Kidney glomerular epithelial cell (primary cell): ENCODE measurements at regions not wholly inside any gene's neighbourhood (a gene's known extent, or its start where the extent isn't known, plus 50 kb on each side); places are given as distances from the start of the nearest gene placed in this dataset.
"Not testable (repeated sequence)": the region's sequence is repeated elsewhere in the genome, so short reads cannot be mapped to it uniquely, and the experiment has no call there.

ENCODE experiments used
- DNase-seq: peaks from one replicate; lab custom pipeline; 2025; lab: John Stamatoyannopoulos, UW

DNA sequence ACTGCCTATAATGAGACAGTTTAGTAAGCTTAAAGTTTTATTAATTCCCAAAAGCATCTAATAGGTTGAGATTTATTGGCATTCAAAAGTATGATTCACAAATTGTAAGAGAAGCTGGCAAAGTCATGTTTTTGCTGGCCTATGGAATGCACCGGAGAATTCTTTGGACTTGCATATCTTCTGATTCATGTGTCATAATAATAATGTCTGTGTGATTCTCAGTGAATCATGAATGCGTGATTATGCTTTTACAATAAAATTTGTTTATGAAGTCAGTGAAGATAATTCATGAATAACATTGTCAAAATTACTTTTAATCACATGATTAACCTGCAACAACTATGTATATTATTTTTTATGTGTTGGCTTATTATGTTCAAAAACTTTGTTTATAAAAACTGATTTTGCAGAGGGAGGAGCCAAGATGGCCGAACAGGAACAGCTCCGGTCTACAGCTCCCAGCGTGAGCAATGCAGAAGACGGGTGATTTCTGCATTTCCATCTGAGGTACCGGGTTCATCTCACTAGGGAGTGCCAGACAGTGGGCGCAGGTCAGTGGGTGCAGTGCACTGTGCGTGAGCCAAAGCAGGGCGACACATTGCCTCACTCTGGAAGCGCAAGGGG lies 389.2 kb downstream of the SRGAP2C start:
- DNase-seq = not testable (repeated sequence)

DNA sequence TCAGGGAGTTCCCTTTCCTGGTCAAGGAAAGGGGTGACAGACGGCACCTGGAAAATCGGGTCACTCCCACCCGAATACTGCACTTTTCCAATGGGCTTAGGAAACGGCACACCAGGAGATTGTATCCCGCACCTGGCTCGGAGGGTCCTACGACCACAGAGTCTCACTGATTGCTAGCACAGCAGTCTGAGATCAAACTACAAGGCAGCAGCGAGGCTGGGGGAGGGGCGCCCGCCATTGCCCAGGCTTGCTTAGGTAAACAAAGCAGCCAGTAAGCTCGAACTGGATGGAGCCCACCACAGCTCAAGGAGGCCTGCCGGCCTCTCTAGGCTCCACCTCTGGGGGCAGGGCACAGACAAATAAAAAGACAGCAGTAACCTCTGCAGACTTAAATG lies 389.7 kb downstream of the SRGAP2C start:
- DNase-seq = not testable (repeated sequence)

DNA sequence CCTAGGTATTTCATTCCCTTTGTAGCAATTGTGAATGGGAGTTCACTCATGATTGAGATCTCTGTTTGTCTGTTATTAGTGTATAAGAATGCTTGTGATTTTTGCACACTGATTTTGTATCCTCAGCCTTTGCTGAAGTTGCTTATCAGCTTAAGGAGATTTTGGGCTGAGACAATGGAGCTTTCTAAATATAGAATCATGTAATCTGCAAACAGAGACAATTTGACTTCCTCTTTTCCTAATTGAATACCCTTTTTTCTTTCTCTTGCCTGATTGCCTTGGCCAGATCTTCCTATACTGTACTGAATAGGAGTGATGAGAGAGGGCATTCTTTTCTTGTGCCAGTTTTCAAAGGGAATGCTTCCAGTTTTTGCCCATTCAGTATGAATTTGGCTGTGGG lies 398.1 kb downstream of the SRGAP2C start:
- not testable (repeated sequence) for DNase-seq

DNA sequence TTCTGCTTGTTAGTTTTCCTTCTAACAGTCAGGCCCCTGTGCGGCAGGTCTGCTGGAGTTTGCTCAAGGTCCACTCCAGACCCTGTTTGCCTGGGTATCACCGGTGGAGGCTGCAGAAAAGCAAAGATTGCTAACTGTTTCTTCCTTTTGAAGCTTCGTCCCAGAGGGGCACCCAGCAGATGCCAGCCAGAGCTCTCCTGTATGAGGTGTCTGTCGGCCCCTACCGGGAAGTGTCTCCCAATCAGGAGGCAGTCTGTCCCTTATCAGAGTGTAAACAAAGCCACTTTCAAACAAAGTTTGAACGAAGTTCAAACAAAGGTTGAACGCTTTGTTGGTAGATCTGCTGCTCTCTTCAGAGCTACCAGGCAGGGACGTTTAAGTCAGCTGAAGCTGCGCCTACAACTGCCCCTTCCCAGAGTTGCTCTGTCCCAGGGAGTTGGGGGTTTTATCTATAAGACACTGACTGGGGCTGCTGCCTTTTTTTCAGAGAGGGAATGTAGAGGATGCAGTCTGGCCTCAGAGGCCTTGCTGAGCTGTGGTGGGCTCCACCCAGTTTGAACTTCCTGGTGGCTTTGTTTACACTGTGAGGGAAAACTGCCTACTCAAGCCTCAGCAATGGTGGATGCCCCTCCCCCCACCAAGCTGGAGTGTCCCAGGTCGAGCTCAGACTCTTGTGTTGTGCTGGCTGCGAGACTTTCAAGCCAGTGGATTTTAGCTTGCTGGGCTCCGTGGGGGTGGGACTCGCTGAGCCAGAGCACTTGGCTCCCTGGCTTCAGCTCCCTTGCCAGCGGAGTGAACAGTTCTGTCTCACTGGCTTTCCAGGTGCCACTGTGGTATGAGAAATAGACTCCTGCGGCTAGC lies 401.8 kb downstream of the SRGAP2C start:
- DNase-seq = no peak

DNA sequence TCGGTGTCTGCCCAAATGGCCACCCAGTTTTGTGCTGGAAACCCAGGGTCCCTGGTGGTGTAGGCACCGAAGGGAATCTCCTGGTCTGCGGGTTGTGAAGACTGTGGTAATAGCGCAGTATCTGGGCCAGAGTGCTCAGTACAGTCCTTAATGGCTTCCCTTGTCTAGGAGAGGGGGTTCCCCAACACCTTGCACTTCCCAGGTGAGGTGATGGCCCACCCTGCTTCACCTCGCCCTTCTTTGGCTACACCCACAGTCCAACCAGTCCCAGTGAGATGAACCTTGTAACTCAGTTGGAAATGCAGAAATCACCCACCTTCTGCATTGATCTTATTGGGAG lies 402.4 kb downstream of the SRGAP2C start:
- DNase-seq = no peak

DNA sequence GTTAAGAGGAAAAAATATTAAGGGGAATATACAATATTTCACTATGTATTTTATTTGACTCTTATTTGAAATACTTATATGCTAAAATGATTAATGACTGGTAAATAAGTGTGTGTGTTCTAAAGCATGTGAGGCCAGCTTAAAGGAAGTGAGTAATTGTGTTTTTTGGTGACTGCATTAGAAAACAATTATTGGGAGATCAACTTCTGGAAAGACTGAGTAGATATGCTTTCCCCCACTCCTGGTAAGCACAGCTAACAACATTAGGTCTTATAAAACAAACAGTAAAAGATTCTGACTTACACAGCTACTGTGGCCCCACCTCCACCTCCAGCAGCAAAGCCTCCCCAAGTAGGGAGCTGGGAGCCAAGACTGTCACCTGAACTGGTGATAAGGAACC lies 403.0 kb downstream of the SRGAP2C start:
- DNase-seq = no peak

DNA sequence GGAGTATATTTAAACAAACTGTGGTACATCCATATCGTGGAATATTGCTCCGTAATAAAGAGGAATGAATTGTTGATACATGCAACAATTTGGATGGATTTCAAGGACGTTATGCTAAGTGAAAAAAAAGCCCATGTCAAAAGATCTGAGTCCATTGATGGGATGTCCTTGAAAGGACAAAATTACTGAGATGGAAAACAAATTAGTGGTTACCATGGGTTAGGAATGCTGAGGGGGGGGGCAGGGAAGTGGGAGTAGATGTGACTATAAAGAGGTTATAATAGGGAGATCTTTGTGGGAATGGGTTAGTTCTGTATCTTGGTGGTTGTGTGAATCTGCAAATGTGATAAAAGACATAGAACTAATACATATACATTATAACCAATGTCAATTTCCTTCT lies 409.3 kb downstream of the SRGAP2C start:
- DNase-seq = no peak

DNA sequence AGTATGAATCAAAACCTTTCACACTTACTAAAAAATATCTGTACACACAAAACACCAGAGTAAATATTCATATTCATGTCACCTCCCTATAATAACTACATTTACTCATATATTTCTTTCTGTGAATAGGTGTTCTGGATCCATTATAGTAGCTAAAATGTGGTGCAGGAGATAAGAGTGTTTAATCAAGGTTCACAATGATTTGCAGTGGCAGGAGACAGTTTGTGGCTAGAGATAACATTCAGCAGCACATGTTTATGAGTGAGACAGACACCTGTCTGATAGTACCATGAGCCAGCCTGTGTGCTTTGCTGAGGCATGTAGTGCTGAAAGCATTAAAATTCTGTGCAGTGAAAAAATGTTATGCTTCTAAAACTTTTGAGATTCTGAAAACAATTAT lies 410.3 kb downstream of the SRGAP2C start:
- DNase-seq = no peak

DNA sequence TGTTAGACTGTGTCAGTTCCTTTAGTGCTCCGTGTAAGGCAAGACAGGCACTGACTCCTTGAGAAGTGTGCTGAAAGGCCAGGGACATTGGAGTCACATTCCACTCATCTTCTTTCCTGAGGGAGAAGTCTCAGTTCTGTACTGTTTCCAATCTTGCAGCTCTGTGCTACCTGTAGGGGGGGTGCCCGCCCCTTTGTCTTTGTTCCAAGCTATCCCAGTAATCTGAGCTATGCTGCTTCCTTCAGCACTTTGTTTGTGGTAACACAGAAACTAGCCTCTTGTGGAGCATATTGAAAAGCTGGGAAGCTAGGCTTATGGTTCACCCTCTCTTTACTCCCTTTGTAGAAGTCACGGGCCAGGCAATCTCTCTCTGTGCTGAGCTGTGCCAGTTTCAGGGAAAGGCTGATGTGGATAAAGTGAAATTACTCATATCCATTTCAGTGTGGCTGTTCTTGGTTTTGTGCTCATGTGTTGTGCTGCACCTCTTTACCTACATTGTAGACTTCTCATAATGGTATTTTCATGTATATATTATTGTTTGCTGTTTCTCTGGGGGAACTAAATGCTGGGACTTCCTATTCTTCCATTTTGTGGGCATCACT lies 420.2 kb downstream of the SRGAP2C start:
- DNase-seq = not testable (repeated sequence)

DNA sequence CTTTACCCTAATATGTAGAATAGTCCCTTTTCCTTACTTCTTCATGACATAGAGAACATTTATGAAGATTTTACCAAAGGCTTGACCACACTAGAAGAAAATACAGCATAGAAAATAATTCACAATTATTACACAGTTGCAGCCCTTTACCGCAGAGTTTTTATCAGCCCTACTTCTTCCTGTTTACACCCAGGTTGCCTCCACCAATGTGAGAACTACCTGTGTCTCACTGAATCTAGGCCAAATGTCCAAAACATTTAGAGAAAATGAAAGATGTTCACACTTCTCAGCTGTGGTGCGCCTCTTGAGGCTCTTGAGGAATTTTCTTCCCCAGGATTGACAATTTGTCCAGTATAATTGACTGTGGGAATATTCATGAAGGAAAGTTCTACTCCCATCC lies 422.7 kb downstream of the SRGAP2C start:
- not testable (repeated sequence) for DNase-seq
